Activated CD4-positive, alpha-beta T cell treated with anti-CD3 and anti-CD28 coated beads, Interleukin-2, amount 10 ng/mL, durations not matched to agents 24 days and 14 days (primary cell): ENCODE measurements at regions not wholly inside any gene's neighbourhood (a gene's known extent, or its start where the extent isn't known, plus 50 kb on each side); places are given as distances from the start of the nearest gene placed in this dataset.

Experiments
- DNase-seq: peaks from one replicate; pipeline ENCODE4 v3.0.0; 2022
- H3K27ac Mint-ChIP-seq: one replicate; pipeline ENCODE4 v1.8.0; 2022; ENCODE audit warnings: mild to moderate bottlenecking, mixed read lengths
- H3K27me3 Mint-ChIP-seq: one replicate; pipeline ENCODE4 v1.8.0; 2022; ENCODE audit warnings: mixed read lengths
- H3K36me3 Mint-ChIP-seq: one replicate; pipeline ENCODE4 v1.8.0; 2022; ENCODE audit warnings: low read depth, mild to moderate bottlenecking, mixed read lengths
- H3K4me1 Mint-ChIP-seq: one replicate; pipeline ENCODE4 v1.8.0; 2021; ENCODE audit warnings: mixed read lengths
- H3K4me3 Mint-ChIP-seq: one replicate; pipeline ENCODE4 v1.8.0; 2022; ENCODE audit warnings: mild to moderate bottlenecking, moderate library complexity, mixed read lengths
- H3K9me3 Mint-ChIP-seq: one replicate; pipeline ENCODE4 v1.8.0; 2021; ENCODE audit warnings: mixed read lengths
- intact Hi-C: fragments of 100-400 bp; cut with micrococcal nuclease; formaldehyde crosslinking; loops from one replicate; pipeline ENCODE4 v1.15.1; 2023

DNA sequence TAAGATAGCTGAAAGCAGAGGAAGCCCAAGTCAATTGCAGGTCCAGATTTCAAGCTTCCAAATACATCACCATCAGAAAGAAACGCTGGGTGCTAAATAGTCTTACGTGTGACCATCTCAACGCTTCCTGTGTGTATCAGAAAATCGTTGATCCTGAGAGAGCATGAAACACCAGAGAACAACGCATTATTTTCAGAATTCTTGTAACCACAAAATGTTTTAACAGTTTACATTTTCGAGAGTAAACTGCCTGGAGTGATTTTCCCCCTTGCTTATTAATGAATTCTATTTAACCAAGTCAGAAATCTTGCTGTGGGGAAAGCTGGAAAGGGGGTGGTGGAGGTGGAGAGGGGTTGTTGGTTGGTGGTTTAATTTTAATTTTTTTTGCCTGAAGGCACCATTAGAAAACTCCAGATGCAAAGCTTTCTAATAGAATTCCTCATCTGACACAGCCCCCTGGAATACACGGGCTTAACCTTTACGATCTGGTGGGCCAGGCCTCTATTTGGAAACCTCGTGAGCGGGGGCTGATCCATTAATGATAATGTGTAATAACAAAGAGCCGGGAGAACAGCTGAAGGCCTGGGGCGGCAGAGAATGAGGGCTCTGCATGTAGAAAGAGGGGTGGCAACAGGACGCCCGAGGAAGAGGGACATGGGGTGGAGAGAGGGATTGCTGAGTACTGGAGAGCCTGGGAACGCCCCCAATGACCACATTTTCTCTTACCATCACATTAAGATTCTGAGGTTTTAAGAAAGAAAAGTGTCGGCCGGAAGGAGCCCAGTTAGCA, 124.5 kb upstream of the NFIB start:
- intact Hi-C loops, result no loop called here
- H3K27ac Mint-ChIP-seq, result no peak overlapping the region
- peaks cover 10% of the 10 kb centered on the region for H3K27me3 Mint-ChIP-seq
- DNase-seq, result no peak
- H3K4me3 Mint-ChIP-seq, result no peak overlapping the region
- H3K36me3 Mint-ChIP-seq, result no peaks in the 10 kb centered on the region
- no peaks in the 10 kb centered on the region for H3K4me1 Mint-ChIP-seq
- H3K9me3 Mint-ChIP-seq, result no peaks in the 10 kb centered on the region

DNA sequence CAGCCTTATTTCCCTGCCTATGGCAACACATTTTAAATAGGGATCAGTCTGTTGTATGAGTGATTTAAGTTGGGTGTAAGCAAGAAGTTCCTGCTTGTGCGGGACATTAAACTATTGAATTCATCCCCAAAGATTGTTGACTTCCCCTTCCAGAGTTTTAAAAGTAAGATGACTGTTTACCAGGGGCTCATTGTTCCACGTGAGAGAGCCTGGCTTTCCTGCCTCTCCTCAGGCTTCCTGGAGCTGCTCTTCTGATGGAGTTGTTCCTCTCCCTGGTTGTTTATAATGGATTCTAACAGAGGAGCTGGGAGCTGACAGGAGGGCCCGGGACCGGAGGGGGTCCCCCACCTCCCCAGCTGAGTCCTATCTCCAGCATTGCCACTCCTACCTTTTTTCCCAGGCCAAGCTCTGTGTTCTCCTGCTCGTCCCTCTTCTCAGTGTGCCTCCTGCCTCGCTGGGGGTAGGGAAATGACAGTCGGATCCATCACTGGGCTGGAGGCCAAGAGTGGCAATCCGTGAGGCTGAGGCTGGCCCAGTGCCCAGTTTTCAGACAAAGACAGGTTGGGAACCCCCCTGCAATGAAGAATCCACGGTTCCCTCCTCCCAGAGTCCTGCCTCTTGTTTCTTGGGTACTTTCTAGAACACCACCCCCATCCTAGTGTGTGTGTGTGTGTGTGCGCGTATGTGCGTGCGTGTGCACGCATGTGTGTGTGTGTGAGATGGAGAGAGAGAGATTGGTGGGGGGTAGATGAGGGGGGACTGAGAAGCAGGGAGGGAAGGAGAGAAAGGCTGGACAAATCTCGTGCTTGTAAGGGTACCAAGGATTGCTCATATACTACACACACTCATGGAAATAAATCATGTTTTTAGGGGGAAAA, 123.7 kb upstream of the NFIB start:
- Mint-ChIP-seq H3K27me3 (peaks cover 11% of the 10 kb centered on the region), H3K4me3 (no peak overlapping the region), H3K27ac (no peak overlapping the region)

DNA sequence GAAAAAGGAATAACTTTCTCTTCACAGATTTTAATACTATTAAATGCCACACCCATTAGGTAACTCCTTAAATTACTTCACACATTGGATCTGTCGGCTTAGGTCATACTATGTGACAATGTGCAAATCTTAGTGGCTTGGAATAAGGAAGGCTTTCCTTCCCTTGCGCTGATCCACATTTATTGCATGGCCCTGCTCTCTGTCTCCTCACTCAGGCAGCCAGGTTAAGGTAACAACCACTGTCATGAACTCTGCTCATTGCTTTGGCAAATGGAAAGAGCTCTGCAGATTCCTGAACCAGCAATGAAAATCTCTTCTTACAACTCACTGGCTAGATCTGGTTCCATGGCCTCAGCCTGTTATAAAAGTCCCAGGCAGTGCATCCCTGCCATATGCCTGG, 121.9 kb upstream of the NFIB start:
- DNase-seq, result no peak
- intact Hi-C loops, result no loop called here
- Mint-ChIP-seq H3K4me1 (no peaks in the 10 kb centered on the region), H3K36me3 (no peaks in the 10 kb centered on the region), H3K27ac (no peak overlapping the region), H3K9me3 (no peaks in the 10 kb centered on the region), H3K4me3 (no peak overlapping the region), H3K27me3 (peaks cover 16% of the 10 kb centered on the region)

More for the DNA sequence above, 123.7 kb upstream of the NFIB start:
- Mint-ChIP-seq H3K36me3 (no peaks in the 10 kb centered on the region), H3K9me3 (no peaks in the 10 kb centered on the region), H3K4me1 (no peaks in the 10 kb centered on the region)
- DNase-seq, result no peak
- intact Hi-C loops, result no loop called here

- intact Hi-C loops, result no loop called here
Measured at GRCh38 chr9:14434971-14435718, 121.2 kb upstream of the NFIB start.

DNA sequence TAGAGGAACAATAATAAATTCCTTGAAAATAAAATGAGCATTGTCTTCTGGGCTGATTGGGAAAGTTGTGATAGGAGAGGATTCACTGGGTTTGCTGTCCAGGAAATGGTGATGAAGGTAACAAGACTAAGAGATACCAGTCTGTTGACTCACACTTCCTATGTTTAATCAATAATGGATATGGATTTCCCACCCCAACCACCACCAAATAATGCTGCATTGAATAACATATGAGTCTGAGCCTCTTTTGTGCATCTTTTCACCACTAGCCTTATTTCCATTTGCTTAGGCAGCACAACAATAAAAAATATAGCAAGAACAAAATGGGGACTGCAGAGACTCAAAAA, 120.2 kb upstream of the NFIB start:
- intact Hi-C loops, result no loop called here
- Mint-ChIP-seq H3K4me3 (no peak overlapping the region), H3K36me3 (no peaks in the 10 kb centered on the region), H3K27ac (no peak overlapping the region), H3K9me3 (no peaks in the 10 kb centered on the region), H3K27me3 (peaks cover 16% of the 10 kb centered on the region), H3K4me1 (no peaks in the 10 kb centered on the region)
- no peak for DNase-seq

More at GRCh38 chr9:14434971-14435718, 121.2 kb upstream of the NFIB start:
- H3K27me3 Mint-ChIP-seq, result peaks cover 16% of the 10 kb centered on the region
- no peak for DNase-seq
- H3K4me1 Mint-ChIP-seq, result no peaks in the 10 kb centered on the region
- H3K27ac Mint-ChIP-seq, result no peak overlapping the region
- H3K9me3 Mint-ChIP-seq, result no peaks in the 10 kb centered on the region
- no peaks in the 10 kb centered on the region for H3K36me3 Mint-ChIP-seq
- H3K4me3 Mint-ChIP-seq, result no peak overlapping the region

DNA sequence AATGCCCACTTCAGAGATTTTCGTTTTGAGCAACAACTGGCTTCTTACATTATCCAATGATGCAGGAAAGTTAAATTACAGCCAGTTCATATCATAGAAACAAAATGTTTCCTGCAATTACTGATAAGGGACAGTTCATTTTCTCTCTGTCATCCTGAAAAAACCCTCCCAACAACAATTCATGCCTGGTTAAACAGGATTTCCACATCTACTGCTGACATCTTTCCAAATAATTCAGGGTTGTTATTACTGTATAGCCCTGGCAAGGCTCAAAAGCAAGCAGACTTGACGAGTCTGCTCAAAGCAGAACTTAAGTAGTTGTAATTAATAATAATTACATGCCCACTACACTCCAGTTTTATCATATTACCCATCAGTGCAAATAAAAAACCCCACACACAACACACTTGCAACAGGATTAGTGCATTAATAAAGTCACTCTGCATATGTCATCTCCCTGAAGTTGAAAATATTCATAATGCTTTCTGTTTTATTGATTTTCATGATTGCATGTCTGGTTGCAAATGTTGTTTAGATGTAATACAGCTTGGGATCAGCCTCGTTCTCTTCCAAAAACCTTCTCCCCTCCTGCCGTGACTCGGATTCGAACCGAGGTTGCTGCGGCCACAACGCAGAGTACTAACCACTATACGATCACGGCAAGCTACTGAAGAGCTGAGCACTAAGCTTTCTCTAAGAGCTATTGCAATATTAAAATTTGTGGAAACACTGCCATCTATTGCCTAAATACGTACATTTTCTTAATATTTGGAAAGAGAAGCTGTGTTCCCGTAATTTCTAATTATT, 119.6 kb upstream of the NFIB start:
- H3K9me3 Mint-ChIP-seq, result no peaks in the 10 kb centered on the region
- H3K4me1 Mint-ChIP-seq, result no peaks in the 10 kb centered on the region
- peaks cover 16% of the 10 kb centered on the region for H3K27me3 Mint-ChIP-seq
- intact Hi-C loops, result no loop called here
- no peaks in the 10 kb centered on the region for H3K36me3 Mint-ChIP-seq
- no peak overlapping the region for H3K27ac Mint-ChIP-seq
- H3K4me3 Mint-ChIP-seq, result no peak overlapping the region
- DNase-seq, result no peak

- H3K36me3 Mint-ChIP-seq, result no peaks in the 10 kb centered on the region
- intact Hi-C loops, result no loop called here
- peaks cover 16% of the 10 kb centered on the region for H3K27me3 Mint-ChIP-seq
- H3K4me1 Mint-ChIP-seq, result no peaks in the 10 kb centered on the region
- no peaks in the 10 kb centered on the region for H3K9me3 Mint-ChIP-seq
- no peak overlapping the region for H3K27ac Mint-ChIP-seq
- DNase-seq, result no peak
- no peak overlapping the region for H3K4me3 Mint-ChIP-seq
Measured at GRCh38 chr9:14432666-14433350, 118.9 kb upstream of the NFIB start.

DNA sequence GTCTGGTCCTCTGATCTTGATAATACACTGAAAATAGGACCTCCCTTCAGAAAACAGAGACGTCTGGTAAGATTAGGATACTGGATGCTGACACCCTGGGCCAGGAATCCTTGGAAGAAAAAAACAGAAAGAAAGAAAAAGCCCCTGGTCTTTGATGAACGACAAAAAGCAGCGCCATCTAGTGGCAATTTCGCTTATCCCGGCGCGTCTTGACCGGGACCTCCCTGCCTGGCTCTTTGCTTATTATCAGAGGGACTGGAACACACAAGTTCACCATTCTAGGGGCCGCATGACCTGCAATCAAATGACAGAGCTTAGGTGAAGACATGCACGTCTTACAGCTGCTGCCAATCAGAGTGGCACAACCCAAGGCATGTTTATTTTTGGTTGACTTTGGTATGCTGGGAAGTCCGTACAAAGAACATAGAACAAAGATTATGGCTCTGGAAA, 114.9 kb upstream of the NFIB start:
- intact Hi-C loops, result loop anchor here (5.0 kb wide), 1 partner anchor 1002 kb away; no protein-coding TSS in a partner anchor
- Mint-ChIP-seq H3K9me3 (no peaks in the 10 kb centered on the region), H3K4me1 (no peaks in the 10 kb centered on the region), H3K4me3 (no peak overlapping the region), H3K27ac (no peak overlapping the region), H3K36me3 (no peaks in the 10 kb centered on the region), H3K27me3 (peaks cover 8% of the 10 kb centered on the region)
- peak; percentile 80 for DNase-seq

- intact Hi-C loops, result loop anchor here (5.0 kb wide), 1 partner anchor 1000 kb away; no protein-coding TSS in a partner anchor
- Mint-ChIP-seq H3K36me3 (no peaks in the 10 kb centered on the region), H3K27ac (no peak overlapping the region), H3K4me3 (no peak overlapping the region), H3K4me1 (no peaks in the 10 kb centered on the region), H3K27me3 (peaks cover 4% of the 10 kb centered on the region), H3K9me3 (no peaks in the 10 kb centered on the region)
- no peak for DNase-seq
Measured at GRCh38 chr9:14427419-14427818, 113.5 kb upstream of the NFIB start.

GRCh38 chr9:14424983-14425382, 111.0 kb upstream of the NFIB start:
- intact Hi-C loops, result loop anchor here (5.0 kb wide), 1 partner anchor 998 kb away; no protein-coding TSS in a partner anchor
- Mint-ChIP-seq H3K36me3 (no peaks in the 10 kb centered on the region), H3K27me3 (no peaks in the 10 kb centered on the region), H3K9me3 (no peaks in the 10 kb centered on the region), H3K4me3 (no peak overlapping the region), H3K27ac (no peak overlapping the region), H3K4me1 (no peaks in the 10 kb centered on the region)
- no peak for DNase-seq

DNA sequence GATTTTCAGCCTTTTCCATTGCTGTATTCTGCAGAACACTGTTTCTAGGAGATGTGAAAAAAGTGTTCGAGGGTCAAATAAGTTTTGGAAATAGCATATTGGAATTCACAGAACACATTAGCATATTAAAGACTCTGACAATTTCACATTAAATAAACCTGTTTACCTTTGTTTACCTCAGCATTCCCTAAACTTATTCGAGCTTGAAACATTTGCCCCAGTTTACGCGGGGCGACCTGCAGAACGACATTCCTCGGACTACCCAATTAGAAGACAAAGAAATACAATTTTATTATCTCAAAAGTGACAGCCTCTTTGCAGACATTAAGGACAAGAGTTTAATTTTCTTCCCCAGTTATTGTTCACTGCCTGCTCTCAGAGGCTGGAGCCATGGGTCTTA, 110.3 kb upstream of the NFIB start:
- intact Hi-C loops, result no loop called here

DNA sequence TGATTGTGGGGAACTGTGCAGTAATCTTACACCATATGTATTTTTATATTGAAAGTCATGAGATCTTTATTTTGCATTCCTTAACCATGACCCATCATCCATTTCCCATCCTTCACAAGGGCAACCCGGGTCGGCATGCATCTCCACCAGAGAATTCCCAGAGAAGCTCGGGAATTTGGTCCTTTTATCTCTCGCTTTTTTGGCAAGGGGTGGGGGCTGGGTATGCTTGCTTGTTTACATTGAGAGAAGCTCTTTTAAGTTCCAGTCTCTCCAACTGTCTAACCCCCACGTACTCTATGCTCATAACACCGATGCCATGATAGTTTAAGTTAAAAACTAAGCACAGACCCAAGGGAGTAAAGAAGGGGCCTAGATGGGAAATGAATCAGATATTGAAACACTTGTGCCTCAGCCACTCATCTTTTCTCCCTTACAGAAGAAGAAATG, 109.9 kb upstream of the NFIB start:
- no peaks in the 10 kb centered on the region for H3K9me3 Mint-ChIP-seq
- intact Hi-C loops, result no loop called here
- H3K36me3 Mint-ChIP-seq, result no peaks in the 10 kb centered on the region
- no peak for DNase-seq
- no peak overlapping the region for H3K27ac Mint-ChIP-seq
- no peaks in the 10 kb centered on the region for H3K27me3 Mint-ChIP-seq
- no peaks in the 10 kb centered on the region for H3K4me1 Mint-ChIP-seq
- no peak overlapping the region for H3K4me3 Mint-ChIP-seq

More for the DNA sequence above, 110.3 kb upstream of the NFIB start:
- no peaks in the 10 kb centered on the region for H3K27me3 Mint-ChIP-seq
- H3K4me1 Mint-ChIP-seq, result no peaks in the 10 kb centered on the region
- no peak overlapping the region for H3K27ac Mint-ChIP-seq
- H3K36me3 Mint-ChIP-seq, result no peaks in the 10 kb centered on the region
- H3K9me3 Mint-ChIP-seq, result no peaks in the 10 kb centered on the region
- DNase-seq, result no peak
- H3K4me3 Mint-ChIP-seq, result no peak overlapping the region

DNA sequence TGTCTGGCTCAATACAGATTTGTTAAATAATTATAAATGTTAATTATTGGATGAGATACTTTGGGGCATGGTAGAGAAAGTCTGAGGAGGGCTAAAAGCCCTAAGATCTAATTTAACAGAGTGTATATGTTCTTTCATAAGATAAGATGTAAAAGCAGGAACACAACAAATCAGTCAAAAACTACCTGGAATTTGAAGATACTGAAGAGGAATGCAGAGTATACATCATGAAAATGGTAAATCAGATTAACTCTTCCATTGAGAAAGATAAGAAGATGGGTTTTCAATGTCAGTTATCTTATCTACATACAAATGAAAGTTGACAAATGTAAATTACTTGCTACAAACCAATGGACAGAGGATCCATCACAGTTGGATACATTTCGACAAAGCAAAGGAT, 107.3 kb upstream of the NFIB start:
- no peaks in the 10 kb centered on the region for H3K4me1 Mint-ChIP-seq

More for the DNA sequence above, 107.3 kb upstream of the NFIB start:
- DNase-seq, result no peak
- Mint-ChIP-seq H3K27ac (no peak overlapping the region), H3K36me3 (no peaks in the 10 kb centered on the region), H3K4me3 (no peak overlapping the region), H3K27me3 (no peaks in the 10 kb centered on the region), H3K9me3 (no peaks in the 10 kb centered on the region)
- intact Hi-C loops, result no loop called here
